IPS-15b (cell line): ENCODE measurements at regions not wholly inside any gene's neighbourhood (a gene's known extent, or its start where the extent isn't known, plus 50 kb on each side); places are given as distances from the start of the nearest gene placed in this dataset.

ENCODE experiments used
- H3K27me3 ChIP-seq: one replicate; pipeline ENCODE4 v1.6.1; 2013; ENCODE audit warnings: low read length; ENCODE audit not compliant: control insufficient read depth, insufficient read depth
- H3K36me3 ChIP-seq: one replicate; pipeline ENCODE4 v1.6.1; 2013; ENCODE audit warnings: low read length; ENCODE audit not compliant: control insufficient read depth, insufficient read depth
- H3K4me1 ChIP-seq: one replicate; pipeline ENCODE4 v1.6.1; 2013; ENCODE audit warnings: mild to moderate bottlenecking, low read length; ENCODE audit not compliant: control insufficient read depth, insufficient read depth
- H3K4me3 ChIP-seq: one replicate; pipeline ENCODE4 v1.5.1; 2013; ENCODE audit warnings: low read depth, low read length
- H3K9ac ChIP-seq: one replicate; pipeline ENCODE4 v1.6.1; 2013; ENCODE audit warnings: low read depth, mild to moderate bottlenecking, low read length
- H3K9me3 ChIP-seq: one replicate; pipeline ENCODE4 v1.6.1; 2013; ENCODE audit warnings: mild to moderate bottlenecking, low read length; ENCODE audit not compliant: control insufficient read depth, insufficient read depth

DNA sequence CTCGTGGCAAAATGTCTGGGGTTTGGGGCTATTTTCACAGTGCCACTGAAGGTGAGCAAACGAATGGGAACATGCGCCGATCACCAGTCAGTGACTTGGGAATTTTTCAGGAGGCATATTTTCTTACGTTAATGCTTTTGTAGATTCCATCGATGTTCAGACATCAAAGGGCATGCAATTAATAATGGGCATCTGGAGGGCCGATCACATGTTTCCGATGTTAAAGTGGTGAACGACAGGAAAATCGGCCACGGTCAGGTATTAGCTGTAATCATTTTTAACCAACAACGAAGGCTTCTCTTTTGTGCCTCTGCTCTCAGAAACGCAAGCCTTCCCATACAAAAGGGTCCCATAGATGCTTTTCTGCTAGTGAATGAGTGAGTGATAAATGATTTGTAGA is 155.0 kb upstream of the PITX1 start:
- peaks cover 25% of the 10 kb centered on the region for H3K27me3 ChIP-seq
- no peaks in the 10 kb centered on the region for H3K36me3 ChIP-seq

DNA sequence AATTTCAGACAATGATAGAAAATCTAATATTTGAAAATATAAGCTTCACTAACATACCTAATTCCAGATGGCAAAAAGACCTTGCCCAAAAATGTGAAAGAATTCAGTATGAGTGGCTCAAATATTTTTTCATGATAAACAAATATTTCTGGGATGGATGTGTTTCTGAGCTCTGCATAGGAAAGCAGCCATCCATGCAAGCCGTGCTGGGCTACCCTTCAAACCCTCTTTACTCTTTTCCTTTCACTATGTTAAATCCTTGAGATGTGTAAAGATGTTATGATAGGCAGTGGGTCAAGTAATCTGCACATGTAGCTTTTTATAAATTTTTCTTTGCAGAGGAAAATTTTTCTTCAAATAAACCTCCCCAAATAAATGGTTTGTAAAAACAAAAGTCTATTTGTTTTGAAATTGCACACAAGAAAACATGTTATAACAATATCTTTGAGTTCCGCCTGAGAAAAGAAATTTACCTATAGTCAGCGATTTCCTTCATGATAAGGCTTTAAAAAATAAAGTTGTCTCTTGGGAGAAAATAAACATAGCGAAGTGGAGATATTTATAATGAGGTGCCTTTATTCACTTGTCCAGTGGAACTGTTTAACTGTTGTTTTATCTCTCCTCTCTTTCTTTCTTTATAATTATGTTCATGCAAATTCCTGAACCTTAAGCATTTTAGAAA is 154.3 kb upstream of the PITX1 start:
- Histone ChIP-seq H3K27me3 (peaks cover 19% of the 10 kb centered on the region), H3K4me3 (no peak overlapping the region), H3K4me1 (no peaks in the 10 kb centered on the region), H3K9me3 (no peaks in the 10 kb centered on the region), H3K36me3 (no peaks in the 10 kb centered on the region), H3K9ac (no peak overlapping the region)

More for the DNA sequence above, 155.0 kb upstream of the PITX1 start:
- Histone ChIP-seq H3K9ac (no peak overlapping the region), H3K4me1 (no peaks in the 10 kb centered on the region), H3K4me3 (no peak overlapping the region), H3K9me3 (no peaks in the 10 kb centered on the region)

DNA sequence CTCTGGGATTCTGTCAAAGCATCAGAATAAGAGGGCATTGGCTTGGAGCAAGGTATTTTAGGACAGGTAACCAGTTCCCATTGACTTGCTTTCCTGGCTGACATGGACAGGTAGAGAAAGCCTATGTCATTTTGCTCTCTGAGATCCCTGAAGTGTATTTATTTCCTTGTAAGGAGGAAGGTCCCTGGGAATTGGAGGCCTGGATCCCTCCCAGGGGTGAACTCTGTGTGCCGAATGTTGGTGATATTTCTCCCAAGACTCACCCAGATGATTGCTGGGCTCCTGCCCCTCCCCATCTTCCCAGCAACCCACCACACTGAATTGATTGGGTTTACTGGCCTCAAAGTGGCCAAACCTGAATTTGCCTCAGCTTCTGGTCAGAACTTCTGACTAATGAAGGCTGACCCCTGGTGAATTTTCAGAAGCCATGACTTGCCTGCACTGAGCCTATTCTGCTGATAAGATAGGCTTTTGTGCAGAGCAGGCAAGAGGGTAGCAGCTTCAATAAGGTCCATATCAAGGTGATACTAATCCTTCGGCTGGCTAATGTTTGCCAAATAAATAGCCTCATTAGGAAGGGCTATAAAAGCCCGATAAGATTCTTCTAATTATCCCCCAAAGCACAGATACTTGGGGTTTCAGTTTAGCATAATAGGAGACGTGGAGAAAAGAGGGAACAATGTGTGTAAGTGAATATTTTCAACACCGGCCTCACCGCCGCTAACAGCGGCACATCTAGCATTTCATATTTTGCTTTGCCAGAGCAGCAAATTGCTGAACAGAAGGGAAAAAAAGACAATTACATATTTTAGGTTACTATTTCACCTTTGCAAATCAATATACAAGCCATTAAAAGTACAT is 152.9 kb upstream of the PITX1 start:
- Histone ChIP-seq H3K4me1 (no peaks in the 10 kb centered on the region), H3K36me3 (no peaks in the 10 kb centered on the region), H3K9ac (no peak overlapping the region), H3K9me3 (no peaks in the 10 kb centered on the region), H3K4me3 (no peak overlapping the region), H3K27me3 (peaks cover 10% of the 10 kb centered on the region)

DNA sequence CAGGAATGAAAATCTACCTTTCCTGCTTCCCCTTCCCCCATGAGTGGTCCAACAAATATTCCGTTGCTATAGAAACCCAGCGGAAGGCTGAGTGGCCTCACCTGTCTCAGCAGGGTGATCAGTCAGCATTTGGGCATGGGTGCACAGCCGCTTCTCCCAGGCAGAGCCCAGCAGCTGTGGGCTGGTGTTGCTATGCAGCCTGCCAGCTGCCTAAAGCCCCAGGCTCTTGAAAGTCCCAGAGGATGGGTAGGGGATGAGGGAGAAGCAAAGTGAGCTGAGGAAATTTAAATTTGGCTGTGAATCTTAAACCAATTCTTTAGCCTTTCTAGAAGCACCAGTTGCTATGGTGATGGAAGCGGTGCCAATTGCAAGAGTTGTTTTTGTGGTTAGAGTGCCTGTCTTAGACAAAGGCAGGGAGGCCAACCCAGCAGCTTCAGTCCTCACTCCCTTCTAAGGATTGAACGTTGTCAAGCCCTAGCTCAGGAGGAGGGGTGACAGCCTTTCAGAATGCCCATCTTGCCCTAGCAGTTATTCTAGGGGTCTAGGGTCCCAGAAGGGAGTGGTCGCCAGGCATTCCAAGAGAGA is 151.5 kb upstream of the PITX1 start:
- H3K27me3 ChIP-seq = peaks cover 2% of the 10 kb centered on the region
- no peaks in the 10 kb centered on the region for H3K36me3 ChIP-seq
- no peak overlapping the region for H3K4me3 ChIP-seq
- H3K4me1 ChIP-seq = no peaks in the 10 kb centered on the region
- H3K9ac ChIP-seq = no peak overlapping the region
- H3K9me3 ChIP-seq = no peaks in the 10 kb centered on the region

DNA sequence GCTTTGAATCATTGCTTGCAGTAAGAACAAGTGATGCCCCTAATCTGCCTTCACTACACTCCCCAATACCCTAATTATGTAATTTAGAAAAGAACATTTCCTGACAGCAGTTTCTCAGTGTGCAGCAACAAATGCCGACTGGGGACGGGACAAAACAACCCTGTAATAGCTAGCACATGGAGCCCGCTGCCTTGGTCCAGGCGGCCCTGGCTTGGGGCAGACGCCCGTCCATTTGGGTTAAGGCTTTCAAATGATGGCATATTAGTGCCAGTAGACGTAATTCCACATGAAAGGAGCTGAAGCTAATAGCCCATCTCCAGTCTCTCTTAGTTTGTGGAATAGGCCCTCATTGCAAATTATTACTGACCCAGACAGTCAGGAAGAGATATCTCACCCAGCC is 150.6 kb upstream of the PITX1 start:
- Histone ChIP-seq H3K9ac (no peak overlapping the region), H3K4me1 (no peaks in the 10 kb centered on the region), H3K4me3 (no peak overlapping the region), H3K9me3 (no peaks in the 10 kb centered on the region), H3K27me3 (no peaks in the 10 kb centered on the region), H3K36me3 (no peaks in the 10 kb centered on the region)

DNA sequence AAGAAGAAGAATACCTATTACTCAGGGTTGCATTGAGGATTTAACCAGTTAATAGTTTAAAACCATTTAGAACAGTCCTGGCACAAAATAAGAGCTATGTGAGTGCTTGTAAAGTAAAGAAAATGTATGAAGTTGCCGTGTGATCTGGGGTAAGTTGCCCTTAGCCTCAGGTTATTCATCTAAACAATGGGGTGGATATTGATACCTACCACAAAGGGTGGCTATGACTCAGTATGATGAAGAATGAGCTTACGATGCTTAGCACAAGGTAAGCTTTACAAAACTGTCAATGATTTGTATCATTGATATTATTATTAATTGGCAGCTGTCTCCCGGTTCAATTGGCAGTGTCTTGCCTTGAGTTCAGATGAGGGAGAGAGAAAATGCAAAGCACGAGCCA is 149.4 kb upstream of the PITX1 start:
- H3K4me1 ChIP-seq = no peaks in the 10 kb centered on the region
- H3K4me3 ChIP-seq = no peak overlapping the region
- no peaks in the 10 kb centered on the region for H3K27me3 ChIP-seq
- H3K9me3 ChIP-seq = no peaks in the 10 kb centered on the region
- H3K9ac ChIP-seq = no peak overlapping the region
- H3K36me3 ChIP-seq = no peaks in the 10 kb centered on the region

DNA sequence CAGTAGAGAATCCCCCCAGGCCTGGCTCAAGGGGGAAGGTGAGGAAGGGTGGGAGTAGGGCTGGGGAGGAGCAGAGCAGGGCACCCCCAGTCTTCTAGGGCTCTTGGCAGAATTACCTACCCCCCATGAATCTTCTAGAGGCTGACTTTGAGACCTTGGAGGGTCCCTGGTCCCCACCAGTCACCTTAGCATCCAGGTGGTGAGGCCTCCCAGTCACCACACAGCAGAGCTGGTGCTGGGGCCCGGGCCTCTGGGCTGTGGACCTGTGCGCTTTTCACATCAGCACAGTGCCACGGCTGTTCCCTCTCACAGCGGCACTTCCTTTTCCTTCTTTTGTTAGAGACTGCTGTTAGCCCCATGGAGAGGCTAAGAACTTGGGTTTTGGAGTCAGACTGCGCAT is 148.6 kb upstream of the PITX1 start:
- Histone ChIP-seq H3K27me3 (no peaks in the 10 kb centered on the region), H3K36me3 (no peaks in the 10 kb centered on the region), H3K9me3 (no peaks in the 10 kb centered on the region), H3K4me3 (no peak overlapping the region), H3K9ac (no peak overlapping the region), H3K4me1 (no peaks in the 10 kb centered on the region)

DNA sequence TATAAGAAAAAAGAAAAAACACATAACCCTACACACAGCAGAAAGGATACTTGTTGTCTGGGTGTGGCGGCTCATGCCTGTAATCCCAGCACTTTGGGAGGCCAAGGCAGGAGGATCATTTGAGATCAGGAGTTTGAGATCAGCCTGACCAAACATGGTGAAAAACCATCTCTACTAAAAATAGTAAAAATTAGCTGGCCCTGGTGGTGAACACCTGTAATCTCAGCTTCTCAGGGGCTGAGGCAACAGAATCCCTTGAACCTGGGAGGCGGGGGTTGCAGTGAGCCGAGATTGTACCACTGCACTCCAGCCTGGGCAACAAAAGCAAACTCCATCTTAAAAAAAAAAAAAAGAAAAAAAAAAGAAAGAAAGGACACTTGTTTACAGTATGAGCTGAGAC is 147.6 kb upstream of the PITX1 start:
- H3K27me3 ChIP-seq = no peaks in the 10 kb centered on the region
- H3K9ac ChIP-seq = no peak overlapping the region
- no peaks in the 10 kb centered on the region for H3K9me3 ChIP-seq
- no peak overlapping the region for H3K4me3 ChIP-seq
- H3K36me3 ChIP-seq = no peaks in the 10 kb centered on the region
- H3K4me1 ChIP-seq = no peaks in the 10 kb centered on the region

DNA sequence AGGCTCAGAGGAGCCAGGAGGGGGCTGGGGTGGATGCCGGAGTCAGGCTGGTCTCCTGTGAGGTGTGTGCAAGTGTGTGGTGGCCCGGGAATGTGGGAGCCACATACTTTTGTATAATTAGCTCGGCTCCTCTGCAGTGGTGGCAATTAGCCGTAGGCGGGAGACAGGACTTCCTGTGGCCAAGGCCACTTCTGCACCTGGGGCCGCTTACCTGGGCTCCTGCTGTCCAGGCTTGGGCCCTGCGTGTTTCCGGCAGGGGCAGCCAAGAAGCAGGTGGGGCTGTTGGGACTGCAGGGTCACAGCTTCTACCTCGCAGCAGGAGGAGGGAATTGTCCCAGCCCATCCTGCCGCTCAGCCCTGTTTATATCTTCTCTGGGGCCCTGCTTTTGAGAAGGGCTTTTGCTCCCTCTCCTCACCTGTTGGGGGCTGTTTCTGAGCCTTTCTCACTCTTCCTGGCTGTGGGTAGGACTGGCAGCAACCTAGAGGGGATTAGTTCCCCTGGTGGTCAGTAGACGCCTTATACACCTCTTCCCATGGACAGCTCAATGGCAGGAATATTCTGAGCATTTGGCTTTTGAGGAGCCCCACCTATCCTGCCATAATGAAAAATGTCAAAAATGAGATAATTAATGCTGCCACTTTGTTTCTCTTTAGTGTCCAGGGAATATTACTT is 145.4 kb upstream of the PITX1 start:
- Histone ChIP-seq H3K4me1 (no peaks in the 10 kb centered on the region), H3K9me3 (no peaks in the 10 kb centered on the region), H3K36me3 (no peaks in the 10 kb centered on the region), H3K27me3 (no peaks in the 10 kb centered on the region), H3K9ac (no peak overlapping the region), H3K4me3 (no peak overlapping the region)

DNA sequence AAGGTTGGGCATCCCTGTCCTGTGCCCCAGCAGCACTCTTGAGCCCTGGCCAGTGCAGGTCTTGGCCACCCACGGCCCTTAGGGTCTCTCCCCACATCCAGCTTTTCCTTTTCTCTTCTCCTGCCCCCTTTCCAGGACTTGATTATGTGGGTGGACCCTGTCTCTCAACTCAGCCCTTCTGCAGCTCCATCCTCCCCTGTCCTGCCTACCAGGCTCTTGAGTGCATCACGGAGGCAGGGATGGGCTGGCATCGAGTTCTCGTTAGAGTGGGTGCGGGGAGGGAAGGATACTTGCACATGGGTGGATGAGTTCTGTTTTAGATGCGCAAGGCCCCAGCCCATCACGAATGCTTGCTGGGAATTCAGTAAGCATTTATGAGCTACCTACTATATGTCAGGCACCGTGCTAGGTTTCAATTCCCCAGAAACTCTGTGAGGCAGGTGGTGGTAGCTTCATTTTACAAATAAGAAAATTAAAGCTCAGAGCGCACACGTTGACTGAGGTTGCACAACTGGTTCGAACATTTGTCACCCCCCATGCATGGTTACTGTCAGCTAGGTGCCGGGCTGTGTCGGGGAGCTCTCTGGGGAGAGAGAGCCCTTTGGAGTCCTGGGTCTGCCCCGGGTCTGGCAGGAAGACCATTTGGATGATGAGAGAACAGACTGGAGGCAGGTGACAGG is 144.6 kb upstream of the PITX1 start:
- Histone ChIP-seq H3K4me1 (no peaks in the 10 kb centered on the region), H3K27me3 (no peaks in the 10 kb centered on the region), H3K4me3 (no peak overlapping the region), H3K9me3 (no peaks in the 10 kb centered on the region), H3K9ac (no peak overlapping the region), H3K36me3 (no peaks in the 10 kb centered on the region)

DNA sequence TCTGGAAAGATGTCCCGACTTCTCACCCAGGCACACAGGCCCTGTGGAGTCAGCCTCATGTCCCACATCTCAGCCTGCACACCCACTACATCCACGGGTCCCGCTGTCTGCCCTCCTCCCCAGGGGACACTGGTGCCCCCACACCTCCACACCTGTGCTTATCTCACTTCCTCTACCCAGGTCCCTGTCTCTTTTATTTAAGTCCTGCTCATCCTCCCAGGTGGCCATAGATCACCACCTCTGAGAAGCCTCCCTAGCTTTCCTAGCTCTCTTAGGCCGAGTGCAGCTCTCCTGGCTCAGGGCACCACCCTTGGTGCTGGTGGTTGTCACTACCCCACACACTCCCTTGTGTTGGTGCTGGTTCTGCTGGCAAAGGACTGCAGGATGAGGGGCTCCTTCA is 143.6 kb upstream of the PITX1 start:
- no peak overlapping the region for H3K9ac ChIP-seq
- no peak overlapping the region for H3K4me3 ChIP-seq
- H3K36me3 ChIP-seq = no peaks in the 10 kb centered on the region
- no peaks in the 10 kb centered on the region for H3K4me1 ChIP-seq
- H3K27me3 ChIP-seq = no peaks in the 10 kb centered on the region
- no peaks in the 10 kb centered on the region for H3K9me3 ChIP-seq
